H1 (cell line): ENCODE measurements at regions not wholly inside any gene's neighbourhood (a gene's known extent, or its start where the extent isn't known, plus 50 kb on each side); places are given as distances from the start of the nearest gene placed in this dataset.

Source experiments
- CTCF ChIA-PET: fragments of 300-600 bp; sonication (Branson Sonifier 250); formaldehyde crosslinking; loops from one replicate; lab custom pipeline; 2021; ENCODE audit not compliant: partially characterized antibody; lab: Charles Lee
- POLR2A ChIA-PET: fragments of 300-600 bp; sonication (Branson Sonifier 250); formaldehyde crosslinking; loops from one replicate; lab custom pipeline; 2021; ENCODE audit warnings: inconsistent platforms; ENCODE audit not compliant: partially characterized antibody; lab: Charles Lee
- DNase-seq, 2 experiments: peaks; one replicate each; pipeline versions ENCODE4 v3.0.0 to v3.0.0-alpha.2; 2010 to 2022; ENCODE audit warnings: low spot score in 2 of 2, low read depth in 1 of 2, mixed read lengths in 1 of 2
- FAIRE-seq: peaks from 2 replicates; lab custom pipeline; 2011; peaks lifted over from hg19 to GRCh38; lab: Jason Lieb, UNC
- H2AFZ ChIP-seq: 2 replicates; pipeline ENCODE4 v1.8.1; 2012; ENCODE audit warnings: low read length, inconsistent platforms
- H2AK5ac ChIP-seq: 2 replicates; pipeline ENCODE4 v1.6.1; 2013; ENCODE audit warnings: low read depth, low read length
- H2BK120ac ChIP-seq: replicated peaks from 2 replicates; pipeline ENCODE3; 2013; ENCODE audit warnings: low read depth, low read length, inconsistent platforms
- H2BK12ac ChIP-seq: 2 replicates; pipeline ENCODE4 v1.6.1; 2013; ENCODE audit warnings: low read depth, low read length
- H2BK15ac ChIP-seq: 2 replicates; pipeline ENCODE4 v1.6.1; 2013; ENCODE audit warnings: low read length
- H2BK20ac ChIP-seq: 2 replicates; pipeline ENCODE4 v1.6.1; 2013; ENCODE audit warnings: low read length
- H2BK5ac ChIP-seq: 2 replicates; pipeline ENCODE4 v1.6.1; 2013; ENCODE audit warnings: low read depth, low read length
- H3K14ac ChIP-seq: 2 replicates; pipeline ENCODE4 v1.6.1; 2013; ENCODE audit warnings: inconsistent platforms; ENCODE audit not compliant: insufficient read length
- H3K18ac ChIP-seq: 2 replicates; pipeline ENCODE4 v1.6.1; 2013; ENCODE audit warnings: low read length; ENCODE audit errors: extremely low read depth
- H3K23ac ChIP-seq: 2 replicates; pipeline ENCODE4 v1.6.1; 2013; ENCODE audit warnings: inconsistent platforms; ENCODE audit not compliant: insufficient read length
- H3K23me2 ChIP-seq: 2 replicates; pipeline ENCODE4 v1.6.1; 2013; ENCODE audit warnings: low read depth, low read length
- H3K27ac ChIP-seq: 2 replicates; pipeline ENCODE4 v1.6.1; 2011; ENCODE audit warnings: low read depth, low read length, inconsistent platforms
- H3K27me3 ChIP-seq, 4 experiments: replicated peaks in 1 of 4; 1 replicate in 1 of 4; 2 replicates in 3 of 4; pipeline versions ENCODE4 v1.6.1 to v1.8.1; 2011 to 2013; ENCODE audit warnings: low read length in 3 of 4, mild to moderate bottlenecking in 3 of 4, inconsistent platforms in 2 of 4, mixed read lengths in 2 of 4, moderate library complexity in 1 of 4; ENCODE audit not compliant: control insufficient read depth in 3 of 4, insufficient read depth in 3 of 4; ENCODE audit errors: extremely low read depth in 1 of 4
- H3K36me3 ChIP-seq, 4 experiments: 2 replicates each; pipeline versions ENCODE4 v1.6.1 to v1.8.1; 2011 to 2013; ENCODE audit warnings: mild to moderate bottlenecking in 4 of 4, low read length in 3 of 4, moderate library complexity in 2 of 4, control low read depth in 1 of 4, inconsistent platforms in 1 of 4; ENCODE audit not compliant: insufficient read depth in 4 of 4, control insufficient read depth in 2 of 4
- H3K4ac ChIP-seq: replicated peaks from 2 replicates; pipeline ENCODE3; 2013; ENCODE audit warnings: low read length, low read depth, mixed read lengths, inconsistent platforms; ENCODE audit not compliant: insufficient read length
- H3K4me1 ChIP-seq, 4 experiments: replicated peaks in 1 of 4; 1 replicate in 1 of 4; 2 replicates in 3 of 4; pipeline versions ENCODE4 v1.6.1 to v1.8.1; 2011 to 2013; ENCODE audit warnings: low read length in 3 of 4, inconsistent platforms in 2 of 4, mixed read lengths in 1 of 4; ENCODE audit not compliant: insufficient read depth in 4 of 4, control insufficient read depth in 3 of 4
- H3K4me2 ChIP-seq, 2 experiments: 2 replicates each; pipeline versions ENCODE4 v1.6.1 to v1.8.1; 2011 to 2013; ENCODE audit warnings: low read depth in 2 of 2, low read length in 2 of 2, control low read depth in 1 of 2, inconsistent platforms in 1 of 2, mild to moderate bottlenecking in 1 of 2; ENCODE audit not compliant: insufficient read depth in 1 of 2
- H3K4me3 ChIP-seq, 4 experiments: fragments of 200-600, 300-600 bp in 1 of 4; sonication (generic), shearing (Covaris generic), sonication (Bioruptor Twin) in 1 of 4; 2 replicates each; pipeline versions ENCODE4 v1.5.1 to v1.8.1; 2011 to 2016; ENCODE audit warnings: low read length in 4 of 4, low read depth in 3 of 4, control low read depth in 2 of 4, inconsistent platforms in 2 of 4, mild to moderate bottlenecking in 2 of 4, mixed read lengths in 1 of 4, moderate library complexity in 1 of 4; ENCODE audit not compliant: insufficient read depth in 2 of 4; ENCODE audit errors: extremely low read depth in 1 of 4
- H3K56ac ChIP-seq: replicated peaks from 2 replicates; pipeline ENCODE3; 2013; ENCODE audit warnings: low read depth, mild to moderate bottlenecking, mixed read lengths, low read length, inconsistent platforms; ENCODE audit not compliant: insufficient read length
- H3K79me1 ChIP-seq: 2 replicates; pipeline ENCODE4 v1.6.1; 2013; ENCODE audit warnings: low read depth, low read length, control low read depth
- H3K79me2 ChIP-seq, 2 experiments: 2 replicates each; pipeline versions ENCODE4 v1.6.1 to v1.8.1; 2012 to 2013; ENCODE audit warnings: low read length in 2 of 2, mild to moderate bottlenecking in 2 of 2, inconsistent platforms in 1 of 2; ENCODE audit not compliant: insufficient read depth in 2 of 2, control insufficient read depth in 1 of 2
- H3K9ac ChIP-seq, 4 experiments: replicated peaks in 1 of 4; 1 replicate in 1 of 4; 2 replicates in 3 of 4; pipeline versions ENCODE4 v1.6.1 to v1.8.1; 2011 to 2013; ENCODE audit warnings: low read depth in 3 of 4, low read length in 3 of 4, control low read depth in 2 of 4, mild to moderate bottlenecking in 2 of 4, moderate library complexity in 2 of 4, inconsistent platforms in 1 of 4; ENCODE audit errors: extremely low read depth in 1 of 4
- H3K9me3 ChIP-seq, 2 experiments: 2 replicates each; pipeline versions ENCODE4 v1.6.1 to v1.8.1; 2012 to 2013; ENCODE audit warnings: mild to moderate bottlenecking in 2 of 2, moderate library complexity in 2 of 2, control low read depth in 1 of 2, inconsistent platforms in 1 of 2, low read depth in 1 of 2, low read length in 1 of 2, mixed read lengths in 1 of 2; ENCODE audit not compliant: insufficient read depth in 2 of 2
- H4K20me1 ChIP-seq, 2 experiments: replicated peaks in 1 of 2; 2 replicates each; pipeline versions ENCODE3 to v1.8.1; 2011 to 2013; ENCODE audit warnings: inconsistent platforms in 2 of 2, low read length in 2 of 2, mild to moderate bottlenecking in 1 of 2; ENCODE audit not compliant: insufficient read depth in 2 of 2, control insufficient read depth in 1 of 2
- H4K5ac ChIP-seq: 2 replicates; pipeline ENCODE4 v1.6.1; 2013; ENCODE audit warnings: low read length, low read depth, mixed read lengths, inconsistent platforms; ENCODE audit not compliant: insufficient read length
- H4K8ac ChIP-seq: 2 replicates; pipeline ENCODE4 v1.8.0; 2013; ENCODE audit warnings: mild to moderate bottlenecking, moderate library complexity, low read length, inconsistent platforms; ENCODE audit not compliant: insufficient read depth; ENCODE audit errors: extremely low read depth
- H4K91ac ChIP-seq: replicated peaks from 2 replicates; pipeline ENCODE3; 2013; ENCODE audit warnings: low read length, mixed read lengths, inconsistent platforms; ENCODE audit not compliant: insufficient read length
- BCL11A ChIP-seq, 2 experiments: IDR thresholded peaks; one replicate each; pipeline ENCODE4 v1.6.1; 2011; ENCODE audit warnings: low read depth in 2 of 2, low read length in 2 of 2, mild to moderate bottlenecking in 2 of 2
- BRCA1 ChIP-seq: IDR thresholded peaks from 2 replicates; pipeline ENCODE4 v1.6.1; 2012; ENCODE audit warnings: low read depth, low read length, improper control_type of control experiment
- CBX8 ChIP-seq: fragments of 300-800, 300-1000 bp; sonication (generic); IDR thresholded peaks from 2 replicates; pipeline ENCODE4 v1.7.1; 2016; ENCODE audit warnings: low read depth, low read length, borderline replicate concordance
- CHD2 ChIP-seq: IDR thresholded peaks from 2 replicates; pipeline ENCODE4 v1.6.1; 2012; ENCODE audit warnings: low read length, improper control_type of control experiment
- CREB1 ChIP-seq: IDR thresholded peaks from 2 replicates; pipeline ENCODE4 v1.6.1; 2012; ENCODE audit warnings: inconsistent platforms
- E2F6 ChIP-seq: IDR thresholded peaks from 2 replicates; pipeline ENCODE4 v1.6.1; 2012; ENCODE audit warnings: inconsistent platforms
- JUN ChIP-seq: IDR thresholded peaks from 2 replicates; pipeline ENCODE4 v1.6.1; 2011; ENCODE audit warnings: low read depth, mild to moderate bottlenecking, improper control_type of control experiment, low read length
- KDM1A ChIP-seq: fragments of 200-600, 300-600 bp; sonication (generic); IDR thresholded peaks from 2 replicates; pipeline ENCODE4 v1.7.1; 2016; ENCODE audit warnings: mild to moderate bottlenecking, low read length, borderline replicate concordance
- KDM5A ChIP-seq: fragments of 200-600 bp; IDR thresholded peaks from 2 replicates; pipeline ENCODE4 v1.7.1; 2012; ENCODE audit warnings: mild to moderate bottlenecking, low read length, inconsistent platforms, mixed read lengths
- SIN3A ChIP-seq, 2 experiments: IDR thresholded peaks in 1 of 2; conservative IDR thresholded peaks in 1 of 2; 2 replicates each; pipeline ENCODE4 v1.6.1; 2011 to 2012; ENCODE audit warnings: low read length in 2 of 2, improper control_type of control experiment in 1 of 2, low read depth in 1 of 2, mild to moderate bottlenecking in 1 of 2
- whole genome bisulfite sequencing, 2 experiments: shearing (Covaris generic) in 1 of 2; methylation state at CpG; one replicate each; pipeline versions ENCODE4 v1.1.6 to v1.1.7; 2013 to 2015; ENCODE audit warnings: low lambda C conversion rate in 2 of 2, mixed read lengths in 2 of 2, inconsistent platforms in 1 of 2, low coverage in 1 of 2, missing lambda C conversion rate in 1 of 2; ENCODE audit not compliant: insufficient replicate concordance in 2 of 2, insufficient coverage in 1 of 2, insufficient read length in 1 of 2; ENCODE audit errors: extremely low coverage in 1 of 2, missing lambda C conversion rate in 1 of 2; 5-methylcytosine and 5-hydroxymethylcytosine counted together
- TF ChIP-seq, protein P1 (sequence below): IDR thresholded peaks from 2 replicates; pipeline ENCODE4 v1.6.1; 2011; ENCODE audit warnings: low read length, improper control_type of control experiment

GRCh38 chr1:221503268-221503667 is 238.6 kb downstream of the DUSP10 start:
- H3K4ac ChIP-seq: no peak overlapping the region
- H3K27ac ChIP-seq: no peak overlapping the region
- H4K8ac ChIP-seq: no peak overlapping the region
- H3K79me1 ChIP-seq: no peaks in the 10 kb centered on the region
- CTCF ChIA-PET: no interaction called here
- no peak for DNase-seq
- H2BK120ac ChIP-seq: no peak overlapping the region
- H2BK12ac ChIP-seq: no peak overlapping the region
- no peak overlapping the region for H4K91ac ChIP-seq
- no peak overlapping the region for H3K18ac ChIP-seq
- no peaks in the 10 kb centered on the region for H4K20me1 ChIP-seq
- H3K14ac ChIP-seq: no peak overlapping the region
- H3K79me2 ChIP-seq: no peaks in the 10 kb centered on the region
- H3K27me3 ChIP-seq: no peaks in the 10 kb centered on the region
- H3K4me2 ChIP-seq: no peak overlapping the region
- no peak overlapping the region for H4K5ac ChIP-seq
- H2BK5ac ChIP-seq: no peak overlapping the region
- H3K23ac ChIP-seq: no peak overlapping the region
- H2AK5ac ChIP-seq: no peak overlapping the region
- no peak overlapping the region for H3K9ac ChIP-seq
- no peak overlapping the region for H2BK15ac ChIP-seq
- H3K4me1 ChIP-seq: no peaks in the 10 kb centered on the region
- H3K4me3 ChIP-seq: no peak overlapping the region
- H2AFZ ChIP-seq: no peak overlapping the region
- 80% methylated on average over 4 of the region's 4 CpGs; no CpG with 5 or more reads in 1 of the 2 experiments for WGBS, 2 experiments
- POLR2A ChIA-PET: no interaction called here
- H3K9me3 ChIP-seq: peaks cover 9 to 12% of the 10 kb centered on the region in 2 experiments; a peak in 2 of 4 replicates
- no peak overlapping the region for H3K56ac ChIP-seq
- H3K36me3 ChIP-seq: no peaks in the 10 kb centered on the region
- no peak for FAIRE-seq
- no peak overlapping the region for H2BK20ac ChIP-seq
- no peaks in the 10 kb centered on the region for H3K23me2 ChIP-seq
- no peak for TF ChIP-seq JUN
- TF ChIP-seq, protein P1, sequence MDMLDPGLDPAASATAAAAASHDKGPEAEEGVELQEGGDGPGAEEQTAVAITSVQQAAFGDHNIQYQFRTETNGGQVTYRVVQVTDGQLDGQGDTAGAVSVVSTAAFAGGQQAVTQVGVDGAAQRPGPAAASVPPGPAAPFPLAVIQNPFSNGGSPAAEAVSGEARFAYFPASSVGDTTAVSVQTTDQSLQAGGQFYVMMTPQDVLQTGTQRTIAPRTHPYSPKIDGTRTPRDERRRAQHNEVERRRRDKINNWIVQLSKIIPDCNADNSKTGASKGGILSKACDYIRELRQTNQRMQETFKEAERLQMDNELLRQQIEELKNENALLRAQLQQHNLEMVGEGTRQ: no peak
- TF ChIP-seq BRCA1: no peak
- TF ChIP-seq CREB1: no peak
- TF ChIP-seq KDM5A: no peak
- no peak for TF ChIP-seq E2F6
- TF ChIP-seq SIN3A (conservative IDR thresholded peaks at IDR 0.05 in 1 of 2, IDR thresholded peaks at IDR 0.05 in 1 of 2; ENCODE audit: low read depth in 1 of 2, low read length in 2 of 2): no peak
- no peak for TF ChIP-seq CHD2
- TF ChIP-seq CBX8: no peak
- TF ChIP-seq BCL11A (IDR thresholded peaks at IDR 0.05; ENCODE audit: low read depth in 2 of 2, low read length in 2 of 2): no peak
- TF ChIP-seq KDM1A: no peak
